Kidney (tissue), 13 donors: ENCODE measurements at regions not wholly inside any gene's neighbourhood (a gene's known extent, or its start where the extent isn't known, plus 50 kb on each side); places are given as distances from the start of the nearest gene placed in this dataset.

Experiments used
- DNase-seq, 5 donors: peaks; one replicate each; pipeline ENCODE4 v3.0.0-alpha.2; 2013 to 2020
- FAIRE-seq: peaks from 2 replicates; lab custom pipeline; 2012; peaks lifted over from hg19 to GRCh38; lab: Jason Lieb, UNC
- H3K27ac ChIP-seq, 2 donors: one replicate each; pipeline ENCODE4 v1.7.0; 2013; ENCODE audit warnings: low read depth in 2 of 2, low read length in 2 of 2, inconsistent platforms in 1 of 2
- H3K27me3 ChIP-seq: one replicate; pipeline ENCODE4 v1.7.1; 2013; ENCODE audit warnings: low read length, inconsistent platforms; ENCODE audit not compliant: control insufficient read depth, insufficient read depth
- H3K36me3 ChIP-seq, 3 donors: one replicate each; pipeline versions ENCODE4 v1.7.0 to v1.7.1; 2013; ENCODE audit warnings: low read length in 3 of 3, control low read depth in 1 of 3, inconsistent platforms in 1 of 3; ENCODE audit not compliant: insufficient read depth in 3 of 3, control insufficient read depth in 2 of 3
- H3K4me1 ChIP-seq, 3 donors: one replicate each; pipeline versions ENCODE4 v1.7.0 to v1.7.1; 2013; ENCODE audit warnings: low read length in 3 of 3, inconsistent platforms in 1 of 3, low read depth in 1 of 3; ENCODE audit not compliant: control insufficient read depth in 2 of 3, insufficient read depth in 2 of 3
- H3K4me3 ChIP-seq, 3 donors: one replicate each; pipeline versions ENCODE4 v1.7.0 to v1.8.1; 2013; ENCODE audit warnings: low read length in 3 of 3, control low read depth in 1 of 3, inconsistent platforms in 1 of 3
- H3K9ac ChIP-seq, 3 donors: one replicate each; pipeline versions ENCODE4 v1.7.0 to v1.7.1; 2013; ENCODE audit warnings: low read length in 3 of 3, control low read depth in 1 of 3, inconsistent platforms in 1 of 3
- H3K9me3 ChIP-seq, 3 donors: one replicate each; pipeline versions ENCODE4 v1.7.0 to v1.7.1; 2013; ENCODE audit warnings: low read length in 3 of 3, control low read depth in 1 of 3, inconsistent platforms in 1 of 3; ENCODE audit not compliant: control insufficient read depth in 2 of 3, insufficient read depth in 1 of 3
- CTCF ChIP-seq: IDR thresholded peaks from 3 replicates; pipeline ENCODE4 v1.5.1; 2012; ENCODE audit warnings: mild to moderate bottlenecking, moderate library complexity, borderline replicate concordance; ENCODE audit not compliant: insufficient read depth; ENCODE audit errors: extremely low read depth
- intact Hi-C: fragments of 100-400 bp; cut with DNase I; formaldehyde crosslinking; loops from one replicate; pipeline ENCODE4 v1.11.1; 2022
- donor health status: control.
- donor health status: control.
- donor health status: control.
- donor health status: control.
- donor health status: control.
- donor health status: DM: yes; HTN: yes; CAD: no.
- donor health status: Normal renal cell carcinoma (clear cell type).

- FAIRE-seq: no peak
- H3K4me1 ChIP-seq: no peaks in the 10 kb centered on the region
- TF ChIP-seq CTCF: no peak
- intact Hi-C loops: no loop called here
- H3K4me3 ChIP-seq: no peak overlapping the region
- no peak for DNase-seq
- H3K9me3 ChIP-seq: peaks cover 0 to 2% (median 0%) of the 10 kb centered on the region in 3 donors
- H3K27ac ChIP-seq: no peak overlapping the region
- H3K27me3 ChIP-seq: no peaks in the 10 kb centered on the region
- H3K9ac ChIP-seq: no peak overlapping the region
- H3K36me3 ChIP-seq: no peaks in the 10 kb centered on the region
Observed at GRCh38 chr10:16367621-16368292, 69.1 kb upstream of the PTER start.

GRCh38 chr10:16381083-16381482 is 55.7 kb upstream of the PTER start:
- DNase-seq: no peak
- H3K4me3 ChIP-seq: no peak overlapping the region
- no peaks in the 10 kb centered on the region for H3K4me1 ChIP-seq
- no peaks in the 10 kb centered on the region for H3K27me3 ChIP-seq
- H3K9me3 ChIP-seq: no peaks in the 10 kb centered on the region
- intact Hi-C loops: no loop called here
- TF ChIP-seq CTCF: no peak
- no peaks in the 10 kb centered on the region for H3K36me3 ChIP-seq
- no peak overlapping the region for H3K27ac ChIP-seq
- no peak for FAIRE-seq
- no peak overlapping the region for H3K9ac ChIP-seq

- Histone ChIP-seq H3K36me3 (no peaks in the 10 kb centered on the region), H3K27me3 (no peaks in the 10 kb centered on the region), H3K4me3 (no peak overlapping the region), H3K4me1 (no peaks in the 10 kb centered on the region), H3K27ac (no peak overlapping the region), H3K9ac (no peak overlapping the region), H3K9me3 (no peaks in the 10 kb centered on the region)
- DNase-seq (peak in 2 of 5 donors; percentile 16 to 39), FAIRE-seq (no peak)
- intact Hi-C loops: no loop called here
- no peak for TF ChIP-seq CTCF
Observed at GRCh38 chr10:16384021-16384420, 52.8 kb upstream of the PTER start.

- H3K9ac ChIP-seq: no peak overlapping the region
- FAIRE-seq (no peak), DNase-seq (no peak)
- no peak overlapping the region for H3K27ac ChIP-seq
- no peak overlapping the region for H3K4me3 ChIP-seq
- TF ChIP-seq CTCF: no peak
- intact Hi-C loops: no loop called here
- H3K9me3 ChIP-seq: no peaks in the 10 kb centered on the region
- no peaks in the 10 kb centered on the region for H3K4me1 ChIP-seq
- H3K36me3 ChIP-seq: no peaks in the 10 kb centered on the region
- no peaks in the 10 kb centered on the region for H3K27me3 ChIP-seq
Observed at GRCh38 chr10:16386855-16387254, 50.0 kb upstream of the PTER start.
